K562 (cell line): ENCODE measurements at regions not wholly inside any gene's neighbourhood (a gene's known extent, or its start where the extent isn't known, plus 50 kb on each side); places are given as distances from the start of the nearest gene placed in this dataset.

ENCODE experiments used
- C11orf30 ChIP-seq: fragments of 450-650 bp; IDR thresholded peaks from 2 replicates; pipeline ENCODE4 v1.6.1; 2016; ENCODE audit warnings: low read depth, mild to moderate bottlenecking
- CCNT2 ChIP-seq: IDR thresholded peaks from 2 replicates; pipeline ENCODE4 v1.6.1; 2011; ENCODE audit warnings: borderline replicate concordance, low read depth, mild to moderate bottlenecking, moderate library complexity, mixed read lengths, low read length; ENCODE audit not compliant: insufficient read length; ENCODE audit errors: extremely low read depth
- CXXC5 ChIP-seq: fragments of 250-450 bp; sonication (Bioruptor Pico); IDR thresholded peaks from 2 replicates; pipeline ENCODE4 v1.8.0; 2022; ENCODE audit warnings: inconsistent platforms, mild to moderate bottlenecking, moderate library complexity
- FOSL1 ChIP-seq: fragments of 200-800 bp; sonication (Bioruptor generic); conservative IDR thresholded peaks from 2 replicates; pipeline ENCODE4 v1.6.1; 2016; ENCODE audit warnings: missing genetic modification characterization, missing compliant biosample characterization
- FOXM1 ChIP-seq, 2 experiments: fragments of 450-650 bp in 1 of 2; sonication (generic) in 1 of 2; formaldehyde crosslinking in 1 of 2; IDR thresholded peaks; 2 replicates each; pipeline versions ENCODE4 v1.6.1 to v1.9.0; 2017 to 2022; ENCODE audit warnings: low read depth in 2 of 2, mild to moderate bottlenecking in 2 of 2, missing genetic modification reagents in 1 of 2, moderate library complexity in 1 of 2
- HDAC3 ChIP-seq: fragments of 450-650 bp; IDR thresholded peaks from 2 replicates; pipeline ENCODE4 v1.6.1; 2018; ENCODE audit warnings: borderline replicate concordance, mild to moderate bottlenecking, moderate library complexity; ENCODE audit not compliant: partially characterized antibody
- HEY1 ChIP-seq: fragments of 250-450 bp; sonication (Bioruptor Pico); IDR thresholded peaks from 2 replicates; pipeline ENCODE4 v1.5.0; 2020; ENCODE audit warnings: mild to moderate bottlenecking, moderate library complexity, borderline replicate concordance
- HMG20B ChIP-seq: fragments of 250-450 bp; sonication (Bioruptor Pico); IDR thresholded peaks from 2 replicates; pipeline ENCODE4 v1.5.0; 2021; ENCODE audit warnings: mild to moderate bottlenecking
- HNRNPK ChIP-seq: fragments of 200-400 bp; formaldehyde crosslinking; IDR thresholded peaks from one replicate; pipeline ENCODE4 v1.6.1; 2018; ENCODE audit warnings: mild to moderate bottlenecking, low read depth, low read length; ENCODE audit not compliant: poor library complexity, severe bottlenecking
- HNRNPUL1 ChIP-seq: fragments of 200-400 bp; formaldehyde crosslinking; IDR thresholded peaks from 2 replicates; pipeline ENCODE4 v1.6.1; 2017; ENCODE audit warnings: low read length
- IFI16 ChIP-seq: fragments of 250-450 bp; sonication (Bioruptor Pico); IDR thresholded peaks from 2 replicates; pipeline ENCODE4 v2.1.2; 2022; ENCODE audit warnings: mild to moderate bottlenecking, inconsistent platforms
- JUND ChIP-seq, 2 experiments: IDR thresholded peaks; 2 replicates in 1 of 2; 3 replicates in 1 of 2; pipeline ENCODE4 v1.6.1; 2011; ENCODE audit warnings: borderline replicate concordance in 2 of 2, low read depth in 2 of 2, low read length in 2 of 2, improper control_type of control experiment in 1 of 2, missing biosample characterization in 1 of 2, missing genetic modification characterization in 1 of 2, missing genetic modification reagents in 1 of 2
- MAFK ChIP-seq: IDR thresholded peaks from 2 replicates; pipeline ENCODE4 v1.6.1; 2011; ENCODE audit warnings: low read length, improper control_type of control experiment
- MYNN ChIP-seq, 2 experiments: sonication (generic); formaldehyde crosslinking in 1 of 2; IDR thresholded peaks; 2 replicates each; pipeline versions ENCODE4 v1.5.0 to v1.6.1; 2016 to 2020; ENCODE audit warnings: antibody characterized with exemption in 1 of 2, missing genetic modification reagents in 1 of 2
- NR2C1 ChIP-seq, 2 experiments: fragments of 450-650 bp; IDR thresholded peaks; 2 replicates each; pipeline ENCODE4 v1.6.1; 2017; ENCODE audit warnings: mild to moderate bottlenecking in 2 of 2, antibody characterized with exemption in 1 of 2, inconsistent platforms in 1 of 2, missing compliant biosample characterization in 1 of 2, missing genetic modification characterization in 1 of 2
- PML ChIP-seq: IDR thresholded peaks from 2 replicates; pipeline ENCODE4 v1.6.1; 2012; ENCODE audit warnings: low read length, inconsistent platforms
- POLR2H ChIP-seq: IDR thresholded peaks from 2 replicates; pipeline ENCODE4 v1.6.1; 2016; ENCODE audit warnings: missing genetic modification characterization, low read depth, mild to moderate bottlenecking, control low read depth, missing compliant biosample characterization, moderate library complexity
- RBM14 ChIP-seq: fragments of 200-400 bp; formaldehyde crosslinking; IDR thresholded peaks from 2 replicates; pipeline ENCODE4 v1.6.1; 2018; ENCODE audit warnings: low read depth, mild to moderate bottlenecking, low read length, moderate library complexity, borderline replicate concordance; ENCODE audit not compliant: insufficient read depth
- RNF2 ChIP-seq: sonication (generic); IDR thresholded peaks from 2 replicates; pipeline ENCODE4 v1.6.1; 2016
- SOX6 ChIP-seq: fragments of 450-650 bp; IDR thresholded peaks from 2 replicates; pipeline ENCODE4 v1.6.1; 2014; ENCODE audit warnings: mild to moderate bottlenecking
- STAT5A ChIP-seq: IDR thresholded peaks from 2 replicates; pipeline ENCODE4 v1.6.1; 2012; ENCODE audit warnings: low read length, inconsistent platforms, borderline replicate concordance
- TAL1 ChIP-seq: fragments of 450-650 bp; IDR thresholded peaks from 2 replicates; pipeline ENCODE4 v1.6.1; 2016; ENCODE audit warnings: mild to moderate bottlenecking
- TCF3 ChIP-seq: sonication (generic); formaldehyde crosslinking; IDR thresholded peaks from 2 replicates; pipeline ENCODE4 v1.4.0; 2020; ENCODE audit warnings: mild to moderate bottlenecking, missing genetic modification reagents
- ZEB2 ChIP-seq: fragments of 450-650 bp; IDR thresholded peaks from 2 replicates; pipeline ENCODE4 v1.6.1; 2016
- ZFPM2 ChIP-seq: fragments of 250-450 bp; sonication (Bioruptor Pico); IDR thresholded peaks from 2 replicates; pipeline ENCODE4 v1.5.1; 2022; ENCODE audit warnings: mild to moderate bottlenecking
- ZNF174 ChIP-seq: fragments of 250-450 bp; sonication (Bioruptor Pico); IDR thresholded peaks from 2 replicates; pipeline ENCODE4 v1.4.0; 2020; ENCODE audit warnings: mild to moderate bottlenecking
- ZNF23 ChIP-seq: fragments of 250-450 bp; sonication (Bioruptor Pico); IDR thresholded peaks from 2 replicates; pipeline ENCODE4 v1.4.0; 2020; ENCODE audit warnings: mild to moderate bottlenecking
- ZNF589 ChIP-seq: fragments of 200-800 bp; sonication (Bioruptor generic); IDR thresholded peaks from 2 replicates; pipeline ENCODE4 v1.6.1; 2016; ENCODE audit warnings: low read depth, missing genetic modification characterization, missing compliant biosample characterization
- TF ChIP-seq, protein P1 (sequence below): fragments of 450-650 bp; IDR thresholded peaks from 2 replicates; pipeline ENCODE4 v1.6.1; 2016

GRCh38 chr12:92404921-92405320 is 259.3 kb upstream of the BTG1 start (continued):
- TF ChIP-seq, protein P1, sequence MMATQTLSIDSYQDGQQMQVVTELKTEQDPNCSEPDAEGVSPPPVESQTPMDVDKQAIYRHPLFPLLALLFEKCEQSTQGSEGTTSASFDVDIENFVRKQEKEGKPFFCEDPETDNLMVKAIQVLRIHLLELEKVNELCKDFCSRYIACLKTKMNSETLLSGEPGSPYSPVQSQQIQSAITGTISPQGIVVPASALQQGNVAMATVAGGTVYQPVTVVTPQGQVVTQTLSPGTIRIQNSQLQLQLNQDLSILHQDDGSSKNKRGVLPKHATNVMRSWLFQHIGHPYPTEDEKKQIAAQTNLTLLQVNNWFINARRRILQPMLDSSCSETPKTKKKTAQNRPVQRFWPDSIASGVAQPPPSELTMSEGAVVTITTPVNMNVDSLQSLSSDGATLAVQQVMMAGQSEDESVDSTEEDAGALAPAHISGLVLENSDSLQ = peak; percentile 65
- TF ChIP-seq RBM14 (no peak), RNF2 (peak; percentile 61; the same call in 1 of the 2 replicates), HNRNPK (no peak), STAT5A (peak; percentile 94), IFI16 (CRISPR knock-in tag) (no peak), HMG20B (CRISPR knock-in tag) (no peak), FOXM1 (IDR thresholded peaks at IDR 0.05; ENCODE audit: low read depth) (peak; percentile 92), FOXM1 (CRISPR knock-in tag; IDR thresholded peaks at IDR 0.05; ENCODE audit: low read depth) (no peak), MYNN (IDR thresholded peaks at IDR 0.05) (0 out of 2 replicates have a peak, but pooled peaks have one; percentile 30), MYNN (CRISPR knock-in tag; IDR thresholded peaks at IDR 0.05) (no peak), HNRNPUL1 (no peak), ZNF174 (CRISPR knock-in tag) (no peak), POLR2H (tag) (peak; percentile 47; the same call in 1 of the 2 replicates), CXXC5 (peak; percentile 52), ZFPM2 (no peak), TCF3 (peak; percentile 96), NR2C1 (IDR thresholded peaks at IDR 0.05) (no peak), NR2C1 (tag; IDR thresholded peaks at IDR 0.05) (0 out of 2 replicates have a peak, but pooled peaks have one; percentile 19), ZNF589 (CRISPR knock-in tag) (peak; percentile 83; the same call in 1 of the 2 replicates), C11orf30 (peak; percentile 57), FOSL1 (tag) (peak; percentile 86), JUND (IDR thresholded peaks at IDR 0.05; ENCODE audit: borderline replicate concordance, low read depth, low read length) (peak; percentile 77; the same call in 1 of the 2 replicates), JUND (tag; IDR thresholded peaks at IDR 0.05; ENCODE audit: borderline replicate concordance, low read depth, low read length) (peak; percentile 64; the same call in 1 of the 3 replicates), ZEB2 (peak; percentile 93), PML (peak; percentile 97), SOX6 (peak; percentile 95), MAFK (peak; percentile 42; the same call in 1 of the 2 replicates), TAL1 (peak; percentile 99), HEY1 (CRISPR knock-in tag) (0 out of 2 replicates have a peak, but pooled peaks have one; percentile 34), HDAC3 (peak; percentile 71), CCNT2 (peak; percentile 92), ZNF23 (CRISPR knock-in tag) (no peak)
